AG09309 (cell line): ENCODE measurements at regions not wholly inside any gene's neighbourhood (a gene's known extent, or its start where the extent isn't known, plus 50 kb on each side); places are given as distances from the start of the nearest gene placed in this dataset.
A peak's percentile ranks its signal among the peaks of the same experiment; 100 is the strongest.

Experiments
- DNase-seq: peaks from one replicate; pipeline ENCODE4 v3.0.0-alpha.2; 2010; ENCODE audit warnings: low read depth
- H3K4me3 ChIP-seq: 2 replicates; pipeline ENCODE4 v1.5.1; 2011; ENCODE audit warnings: mild to moderate bottlenecking, low read depth, low read length, moderate library complexity; ENCODE audit not compliant: control insufficient read depth
- CTCF ChIP-seq: IDR thresholded peaks from 2 replicates; pipeline ENCODE4 v1.5.1; 2011; ENCODE audit warnings: mild to moderate bottlenecking, low read depth, low read length, inconsistent platforms; ENCODE audit not compliant: insufficient read depth, control insufficient read depth; ENCODE audit errors: missing control alignments

GRCh38 chr1:8213136-8213535, 104.8 kb upstream of the SLC45A1 start:
- no peak for TF ChIP-seq CTCF
- no peak for DNase-seq
- H3K4me3 ChIP-seq: no peak overlapping the region

GRCh38 chr1:8212580-8213031, 105.3 kb upstream of the SLC45A1 start:
- DNase-seq: no peak
- H3K4me3 ChIP-seq: no peak overlapping the region
- TF ChIP-seq CTCF: no peak

GRCh38 chr1:8211883-8212579, 105.9 kb upstream of the SLC45A1 start:
- H3K4me3 ChIP-seq: no peak overlapping the region
- TF ChIP-seq CTCF: no peak
- DNase-seq: peak; percentile 95

- DNase-seq: no peak
- no peak overlapping the region for H3K4me3 ChIP-seq
- TF ChIP-seq CTCF: no peak
Observed at GRCh38 chr1:8211251-8211882, 106.5 kb upstream of the SLC45A1 start.

GRCh38 chr1:8207202-8207601, 110.7 kb upstream of the SLC45A1 start:
- no peak overlapping the region for H3K4me3 ChIP-seq
- DNase-seq: no peak
- TF ChIP-seq CTCF: no peak

GRCh38 chr1:8206391-8206790, 111.5 kb upstream of the SLC45A1 start:
- DNase-seq: no peak
- TF ChIP-seq CTCF: no peak
- no peak overlapping the region for H3K4me3 ChIP-seq
